PC-3 (cell line): ENCODE measurements at regions not wholly inside any gene's neighbourhood (a gene's known extent, or its start where the extent isn't known, plus 50 kb on each side); places are given as distances from the start of the nearest gene placed in this dataset.

Experiments
- ATAC-seq: fragments of 200-7000 bp; cut with Tn5 transposase; 2 replicates; pipeline ENCODE4 v1.9.1; 2020; ENCODE audit warnings: mild to moderate bottlenecking, moderate library complexity
- BruUV-seq: library from RNA; stranded (reverse); fragments of 400-500 nt; replicated peaks from 2 replicates; lab custom pipeline; 2021; lab: Mats Ljungman, UMichigan
- CTCF ChIA-PET: fragments of 300-600 bp; sonication (Branson Sonifier 250); formaldehyde crosslinking; loops from one replicate; lab custom pipeline; 2022; ENCODE audit warnings: antibody characterized with exemption; lab: Charles Lee
- POLR2A ChIA-PET: fragments of 300-600 bp; sonication (Branson Sonifier 250); formaldehyde crosslinking; loops from one replicate; lab custom pipeline; 2022; ENCODE audit warnings: antibody characterized with exemption; ENCODE audit not compliant: unreplicated experiment; lab: Charles Lee
- DNase-seq: peaks from one replicate; pipeline ENCODE4 v3.0.0-alpha.2; 2015
- H2AFZ ChIP-seq: fragments of 300-600 bp; sonication (generic); 2 replicates; pipeline ENCODE4 v1.6.0; 2016; ENCODE audit warnings: antibody characterized with exemption, low read length
- H3F3A ChIP-seq: fragments of 300-600 bp; sonication (generic); one replicate; pipeline ENCODE4 v1.6.0; 2017; ENCODE audit warnings: antibody characterized with exemption, low read length, control low read depth, mild to moderate bottlenecking; ENCODE audit not compliant: unreplicated experiment
- H3K27ac ChIP-seq: fragments of 300-600 bp; sonication (generic); 2 replicates; pipeline ENCODE4 v1.5.1; 2016; ENCODE audit warnings: mild to moderate bottlenecking, low read length
- H3K27me3 ChIP-seq: fragments of 300-600 bp; sonication (generic); 2 replicates; pipeline ENCODE4 v1.6.1; 2016; ENCODE audit warnings: low read length, mixed read lengths
- H3K36me3 ChIP-seq: fragments of 300-600 bp; sonication (generic); 2 replicates; pipeline ENCODE4 v1.6.1; 2016; ENCODE audit warnings: low read depth, mixed run types, low read length, mixed read lengths
- H3K4me1 ChIP-seq: fragments of 300-600 bp; sonication (generic); 2 replicates; pipeline ENCODE4 v1.5.1; 2016; ENCODE audit warnings: low read length; ENCODE audit not compliant: insufficient read depth
- H3K4me2 ChIP-seq: fragments of 300-600 bp; sonication (generic); 2 replicates; pipeline ENCODE4 v1.6.0; 2016; ENCODE audit warnings: low read length
- H3K4me3 ChIP-seq: fragments of 300-600 bp; sonication (generic); 2 replicates; pipeline ENCODE4 v1.5.1; 2016; ENCODE audit warnings: mild to moderate bottlenecking, low read length, mixed read lengths
- H3K79me2 ChIP-seq: fragments of 300-600 bp; sonication (generic); 2 replicates; pipeline ENCODE4 v1.6.1; 2017; ENCODE audit warnings: low read length, mixed read lengths
- H3K9ac ChIP-seq: fragments of 300-600 bp; sonication (generic); 2 replicates; pipeline ENCODE4 v1.6.0; 2016; ENCODE audit warnings: mild to moderate bottlenecking, low read length
- H3K9me2 ChIP-seq: fragments of 300-600 bp; sonication (generic); replicated peaks from 2 replicates; pipeline ENCODE4 v1.6.1; 2016; ENCODE audit warnings: mixed run types, low read length, mixed read lengths
- H3K9me3 ChIP-seq: fragments of 300-600 bp; sonication (generic); 2 replicates; pipeline ENCODE4 v1.6.1; 2016; ENCODE audit warnings: low read length, mixed read lengths
- H4K20me1 ChIP-seq: fragments of 300-600 bp; sonication (generic); 2 replicates; pipeline ENCODE4 v1.6.1; 2016; ENCODE audit warnings: low read length, mixed read lengths
- EZH2 ChIP-seq: fragments of 300-600 bp; sonication (generic); IDR thresholded peaks from one replicate; pipeline ENCODE4 v1.6.1; 2017; ENCODE audit warnings: antibody characterized with exemption, mild to moderate bottlenecking, low read length; ENCODE audit not compliant: unreplicated experiment
- EZH2phosphoT487 ChIP-seq: fragments of 300-600 bp; sonication (generic); IDR thresholded peaks from 2 replicates; pipeline ENCODE4 v1.6.1; 2018; ENCODE audit warnings: mild to moderate bottlenecking, antibody characterized with exemption, low read length, borderline replicate concordance
- intact Hi-C: fragments of 100-400 bp; cut with micrococcal nuclease; formaldehyde crosslinking; loops from 2 replicates; pipeline ENCODE4 v1.9.0; 2023
- TF ChIP-seq, protein P1 (sequence below): fragments of 300-600 bp; sonication (generic); conservative IDR thresholded peaks from 2 replicates; pipeline ENCODE4 v1.5.1; 2017; ENCODE audit warnings: antibody characterized with exemption, low read depth, mild to moderate bottlenecking, low read length

DNA sequence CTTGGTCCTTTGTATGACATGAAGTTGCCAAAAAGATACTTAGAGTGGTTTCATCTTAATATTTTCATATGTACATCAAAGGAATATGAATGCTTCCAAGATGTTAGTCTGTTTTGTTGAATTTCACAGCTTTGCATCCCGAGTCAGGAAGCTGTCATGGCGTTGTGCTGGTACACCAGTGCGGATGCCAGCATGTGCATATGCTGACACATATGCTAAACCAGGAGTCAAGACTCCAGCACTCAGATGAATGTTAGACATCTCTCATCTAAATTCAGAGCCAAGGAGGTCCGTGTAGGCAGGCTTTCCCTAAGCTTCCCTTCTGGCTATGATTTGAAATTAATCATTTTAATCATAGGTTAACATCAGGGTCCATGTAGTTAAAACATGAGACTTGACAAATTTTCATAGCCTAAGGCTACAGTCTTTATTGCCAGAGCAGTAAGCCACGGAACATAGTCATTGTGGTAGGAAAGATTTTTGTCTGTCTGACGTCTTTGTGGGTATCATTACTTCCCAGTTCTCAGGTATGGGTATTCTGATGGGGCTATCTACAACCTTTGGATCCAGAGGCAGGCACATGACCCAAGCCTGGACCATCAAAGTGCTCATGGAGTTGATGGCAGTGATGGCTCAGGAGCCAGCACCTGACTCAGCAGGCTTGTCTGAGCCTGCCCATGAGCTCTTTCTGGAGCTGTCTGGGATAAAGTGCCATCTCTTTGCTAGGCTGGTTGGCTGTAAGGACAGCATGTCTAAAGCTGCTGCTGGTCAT is 246.1 kb downstream of the KCNRG start:
- no peaks in the 10 kb centered on the region for H3K79me2 ChIP-seq
- ChIA-PET CTCF (no interaction called here), POLR2A (no interaction called here)
- no peak for ATAC-seq
- no peaks in the 10 kb centered on the region for H3F3A ChIP-seq
- no peak for DNase-seq
- no peaks in the 10 kb centered on the region for H4K20me1 ChIP-seq
- H3K27me3 ChIP-seq: no peaks in the 10 kb centered on the region
- no peak overlapping the region for H3K27ac ChIP-seq
- H3K4me2 ChIP-seq: no peak overlapping the region
- H2AFZ ChIP-seq: no peak overlapping the region
- no peak overlapping the region for H3K4me3 ChIP-seq
- intact Hi-C loops: no loop called here
- H3K9me3 ChIP-seq: no peaks in the 10 kb centered on the region
- H3K9me2 ChIP-seq: no peaks in the 10 kb centered on the region
- no peaks in the 10 kb centered on the region for H3K4me1 ChIP-seq
- H3K36me3 ChIP-seq: no peaks in the 10 kb centered on the region
- no TSS peak for BruUV-seq
- H3K9ac ChIP-seq: no peak overlapping the region
- no peak for TF ChIP-seq EZH2phosphoT487
- TF ChIP-seq, protein P1, sequence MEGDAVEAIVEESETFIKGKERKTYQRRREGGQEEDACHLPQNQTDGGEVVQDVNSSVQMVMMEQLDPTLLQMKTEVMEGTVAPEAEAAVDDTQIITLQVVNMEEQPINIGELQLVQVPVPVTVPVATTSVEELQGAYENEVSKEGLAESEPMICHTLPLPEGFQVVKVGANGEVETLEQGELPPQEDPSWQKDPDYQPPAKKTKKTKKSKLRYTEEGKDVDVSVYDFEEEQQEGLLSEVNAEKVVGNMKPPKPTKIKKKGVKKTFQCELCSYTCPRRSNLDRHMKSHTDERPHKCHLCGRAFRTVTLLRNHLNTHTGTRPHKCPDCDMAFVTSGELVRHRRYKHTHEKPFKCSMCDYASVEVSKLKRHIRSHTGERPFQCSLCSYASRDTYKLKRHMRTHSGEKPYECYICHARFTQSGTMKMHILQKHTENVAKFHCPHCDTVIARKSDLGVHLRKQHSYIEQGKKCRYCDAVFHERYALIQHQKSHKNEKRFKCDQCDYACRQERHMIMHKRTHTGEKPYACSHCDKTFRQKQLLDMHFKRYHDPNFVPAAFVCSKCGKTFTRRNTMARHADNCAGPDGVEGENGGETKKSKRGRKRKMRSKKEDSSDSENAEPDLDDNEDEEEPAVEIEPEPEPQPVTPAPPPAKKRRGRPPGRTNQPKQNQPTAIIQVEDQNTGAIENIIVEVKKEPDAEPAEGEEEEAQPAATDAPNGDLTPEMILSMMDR: no peak
- TF ChIP-seq EZH2: no peak

DNA sequence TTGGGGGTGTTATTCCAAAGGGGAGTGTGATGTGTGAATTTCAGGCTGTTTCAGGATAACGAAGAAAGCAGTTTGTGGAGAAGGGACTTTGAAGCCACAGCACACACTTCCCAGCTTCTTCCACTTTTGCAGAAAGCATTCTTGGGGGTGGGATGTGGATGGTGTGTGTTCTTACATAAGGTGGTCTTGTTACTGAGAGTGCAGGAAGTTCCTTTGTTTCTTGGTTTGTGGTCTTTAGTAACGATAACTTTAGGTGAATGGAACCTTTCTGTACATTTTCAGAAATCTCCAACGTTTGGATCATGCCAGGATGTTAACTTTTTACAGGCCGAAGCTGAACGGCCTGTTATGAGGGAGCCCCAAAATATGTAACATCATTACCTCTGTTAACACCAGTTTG is 251.8 kb downstream of the KCNRG start:
- H3K9ac ChIP-seq: no peak overlapping the region
- ChIA-PET POLR2A (no interaction called here), CTCF (interaction anchor here (0.6 kb wide), 1 partner anchor 334 kb away, joined by 4 read pairs; no protein-coding TSS in a partner anchor)
- intact Hi-C loops: no loop called here
- no peak overlapping the region for H3K4me2 ChIP-seq
- no peaks in the 10 kb centered on the region for H3K9me3 ChIP-seq
- H3K9me2 ChIP-seq: no peaks in the 10 kb centered on the region
- no peaks in the 10 kb centered on the region for H3F3A ChIP-seq
- DNase-seq (no peak), ATAC-seq (no peak)
- H3K4me3 ChIP-seq: no peak overlapping the region
- BruUV-seq: no TSS peak
- H3K27me3 ChIP-seq: no peaks in the 10 kb centered on the region
- no peak overlapping the region for H3K27ac ChIP-seq
- H3K36me3 ChIP-seq: no peaks in the 10 kb centered on the region
- no peak overlapping the region for H2AFZ ChIP-seq
- no peak for TF ChIP-seq EZH2phosphoT487
- TF ChIP-seq, protein P1: no peak
- TF ChIP-seq EZH2: no peak
- H4K20me1 ChIP-seq: no peaks in the 10 kb centered on the region
- H3K79me2 ChIP-seq: no peaks in the 10 kb centered on the region
- no peaks in the 10 kb centered on the region; the same call in 1 of the 2 replicates for H3K4me1 ChIP-seq

DNA sequence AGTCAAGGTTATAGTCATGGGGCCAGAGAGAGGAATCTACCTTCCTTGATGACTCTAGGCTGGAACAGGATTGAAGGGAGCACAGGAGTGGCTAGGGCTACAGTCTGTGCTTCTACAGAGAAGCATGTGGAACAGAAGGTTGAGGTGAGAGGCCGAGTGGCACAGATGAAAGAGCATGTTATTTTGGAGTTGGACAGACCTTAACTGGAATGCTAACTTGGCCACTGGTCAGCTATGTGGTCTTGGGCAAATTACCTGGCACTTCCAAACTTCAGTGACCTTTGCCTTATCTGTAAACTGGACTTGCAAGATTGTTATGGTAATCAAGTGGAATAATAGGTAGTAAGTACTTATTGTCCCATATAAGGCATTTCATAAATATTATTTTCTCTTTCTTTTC is 252.7 kb downstream of the KCNRG start:
- no peak overlapping the region for H3K9ac ChIP-seq
- H3K4me2 ChIP-seq: no peak overlapping the region
- ChIA-PET CTCF (no interaction called here), POLR2A (no interaction called here)
- H3K9me2 ChIP-seq: no peaks in the 10 kb centered on the region
- ATAC-seq (no peak), DNase-seq (peak; percentile 2)
- no peaks in the 10 kb centered on the region for H3K36me3 ChIP-seq
- H3K27me3 ChIP-seq: no peaks in the 10 kb centered on the region
- no peak overlapping the region for H2AFZ ChIP-seq
- no peaks in the 10 kb centered on the region for H3K9me3 ChIP-seq
- no peak overlapping the region for H3K27ac ChIP-seq
- no peaks in the 10 kb centered on the region; the same call in 1 of the 2 replicates for H3K4me1 ChIP-seq
- intact Hi-C loops: loop anchor here (1.0 kb wide), 1 partner anchor 98 kb away; no protein-coding TSS in a partner anchor
- H3K4me3 ChIP-seq: no peak overlapping the region
- H4K20me1 ChIP-seq: no peaks in the 10 kb centered on the region
- H3F3A ChIP-seq: no peaks in the 10 kb centered on the region
- no TSS peak for BruUV-seq
- TF ChIP-seq, protein P1: no peak
- no peak for TF ChIP-seq EZH2phosphoT487
- TF ChIP-seq EZH2: no peak
- H3K79me2 ChIP-seq: no peaks in the 10 kb centered on the region
